Endothelial cell (in vitro differentiated cells): ENCODE measurements at regions not wholly inside any gene's neighbourhood (a gene's known extent, or its start where the extent isn't known, plus 50 kb on each side); places are given as distances from the start of the nearest gene placed in this dataset.

ENCODE experiments used
- DNase-seq: peaks from one replicate; pipeline ENCODE4 v3.0.0; 2021; ENCODE audit warnings: low spot score
- H3K27ac Mint-ChIP-seq: one replicate; pipeline ENCODE4 v1.8.0; 2021; ENCODE audit warnings: mixed read lengths, inconsistent platforms; ENCODE audit not compliant: unreplicated experiment
- H3K27me3 Mint-ChIP-seq: one replicate; pipeline ENCODE4 v1.8.0; 2021; ENCODE audit warnings: mild to moderate bottlenecking, moderate library complexity, mixed read lengths, inconsistent platforms; ENCODE audit not compliant: unreplicated experiment
- H3K36me3 Mint-ChIP-seq: one replicate; pipeline ENCODE4 v1.8.0; 2021; ENCODE audit warnings: mild to moderate bottlenecking, low read depth, mixed read lengths, inconsistent platforms; ENCODE audit not compliant: unreplicated experiment
- H3K4me1 Mint-ChIP-seq: one replicate; pipeline ENCODE4 v1.8.0; 2021; ENCODE audit warnings: mild to moderate bottlenecking, mixed read lengths, inconsistent platforms; ENCODE audit not compliant: unreplicated experiment
- H3K4me3 Mint-ChIP-seq: one replicate; pipeline ENCODE4 v1.8.0; 2021; ENCODE audit warnings: mild to moderate bottlenecking, mixed read lengths, inconsistent platforms; ENCODE audit not compliant: unreplicated experiment
- H3K9me3 Mint-ChIP-seq: one replicate; pipeline ENCODE4 v1.8.0; 2021; ENCODE audit warnings: mixed read lengths, inconsistent platforms; ENCODE audit not compliant: unreplicated experiment
- TF ChIP-seq, protein P1 (sequence below): fragments of 200-600 bp; sonication (generic); IDR thresholded peaks from one replicate; pipeline ENCODE4 v1.5.0; 2021; ENCODE audit warnings: antibody characterized with exemption; ENCODE audit not compliant: unreplicated experiment

DNA sequence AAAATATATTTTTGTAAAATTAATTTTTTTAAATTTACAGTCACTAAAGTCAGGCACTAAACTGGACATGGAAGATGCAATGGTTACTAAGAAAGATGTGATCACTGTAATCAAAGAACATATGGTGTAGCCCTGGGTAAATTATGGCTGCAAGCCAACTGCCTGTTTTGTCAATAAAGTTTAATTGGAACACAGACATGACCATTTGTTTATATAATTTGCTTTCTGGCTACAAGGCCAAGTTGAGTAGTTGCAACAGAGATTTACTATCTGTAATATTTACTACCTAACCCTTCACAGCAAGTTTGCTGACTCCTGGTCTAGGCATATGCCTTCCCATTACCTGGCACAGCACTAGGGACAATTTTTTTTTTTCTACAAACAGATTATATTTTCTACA, 448.9 kb downstream of the ADRA2A start:
- no peaks in the 10 kb centered on the region for H3K4me1 Mint-ChIP-seq
- no peaks in the 10 kb centered on the region for H3K36me3 Mint-ChIP-seq
- H3K27ac Mint-ChIP-seq, result no peak overlapping the region
- TF ChIP-seq, protein P1, sequence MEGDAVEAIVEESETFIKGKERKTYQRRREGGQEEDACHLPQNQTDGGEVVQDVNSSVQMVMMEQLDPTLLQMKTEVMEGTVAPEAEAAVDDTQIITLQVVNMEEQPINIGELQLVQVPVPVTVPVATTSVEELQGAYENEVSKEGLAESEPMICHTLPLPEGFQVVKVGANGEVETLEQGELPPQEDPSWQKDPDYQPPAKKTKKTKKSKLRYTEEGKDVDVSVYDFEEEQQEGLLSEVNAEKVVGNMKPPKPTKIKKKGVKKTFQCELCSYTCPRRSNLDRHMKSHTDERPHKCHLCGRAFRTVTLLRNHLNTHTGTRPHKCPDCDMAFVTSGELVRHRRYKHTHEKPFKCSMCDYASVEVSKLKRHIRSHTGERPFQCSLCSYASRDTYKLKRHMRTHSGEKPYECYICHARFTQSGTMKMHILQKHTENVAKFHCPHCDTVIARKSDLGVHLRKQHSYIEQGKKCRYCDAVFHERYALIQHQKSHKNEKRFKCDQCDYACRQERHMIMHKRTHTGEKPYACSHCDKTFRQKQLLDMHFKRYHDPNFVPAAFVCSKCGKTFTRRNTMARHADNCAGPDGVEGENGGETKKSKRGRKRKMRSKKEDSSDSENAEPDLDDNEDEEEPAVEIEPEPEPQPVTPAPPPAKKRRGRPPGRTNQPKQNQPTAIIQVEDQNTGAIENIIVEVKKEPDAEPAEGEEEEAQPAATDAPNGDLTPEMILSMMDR, result no peak
- H3K4me3 Mint-ChIP-seq, result no peak overlapping the region
- no peak for DNase-seq
- no peaks in the 10 kb centered on the region for H3K27me3 Mint-ChIP-seq
- H3K9me3 Mint-ChIP-seq, result no peaks in the 10 kb centered on the region

DNA sequence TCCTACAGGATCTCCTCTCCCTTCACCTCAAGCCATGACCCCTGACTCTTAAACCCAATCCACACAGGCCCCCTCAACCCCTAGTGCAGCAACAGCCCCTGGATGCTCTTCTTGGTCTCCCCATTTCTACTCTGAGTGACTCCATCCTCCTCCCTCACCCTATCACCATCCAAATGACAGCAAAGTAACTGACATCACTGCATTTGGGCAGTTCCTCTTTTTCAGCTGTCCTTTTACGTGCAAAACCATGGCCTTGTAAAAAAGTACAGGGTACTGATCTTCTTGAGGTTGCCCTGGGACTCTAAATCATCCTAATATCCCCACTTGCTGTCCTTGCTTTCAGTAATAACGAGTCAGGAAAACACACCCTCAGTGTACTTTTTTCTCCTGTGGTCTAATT, 454.9 kb downstream of the ADRA2A start:
- no peak overlapping the region for H3K27ac Mint-ChIP-seq
- H3K4me3 Mint-ChIP-seq, result no peak overlapping the region
- no peak for DNase-seq
- TF ChIP-seq, protein P1, result no peak
- no peaks in the 10 kb centered on the region for H3K27me3 Mint-ChIP-seq
- no peaks in the 10 kb centered on the region for H3K9me3 Mint-ChIP-seq
- no peaks in the 10 kb centered on the region for H3K36me3 Mint-ChIP-seq
- no peaks in the 10 kb centered on the region for H3K4me1 Mint-ChIP-seq

DNA sequence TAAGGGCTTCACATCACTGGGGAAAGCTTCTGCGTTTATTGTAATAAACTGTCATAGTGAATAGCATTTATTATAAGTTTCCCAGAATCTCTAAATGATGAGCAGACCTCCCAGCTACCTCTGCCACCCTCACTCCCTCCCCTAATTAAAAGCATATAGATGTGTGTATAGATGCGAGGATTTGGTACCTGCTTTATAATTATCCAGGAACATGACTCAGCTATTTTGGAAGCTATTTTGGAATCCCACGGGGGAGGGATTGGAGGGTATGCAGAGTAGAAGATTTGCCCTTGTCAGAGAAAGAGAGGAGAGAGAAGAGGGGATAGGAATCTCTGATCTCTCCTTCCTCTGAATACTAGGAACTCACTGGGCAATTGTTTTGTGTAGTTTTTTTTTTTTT, 455.3 kb downstream of the ADRA2A start:
- Mint-ChIP-seq H3K27me3 (no peaks in the 10 kb centered on the region), H3K4me1 (no peaks in the 10 kb centered on the region), H3K9me3 (no peaks in the 10 kb centered on the region), H3K27ac (no peak overlapping the region), H3K36me3 (no peaks in the 10 kb centered on the region), H3K4me3 (no peak overlapping the region)
- TF ChIP-seq, protein P1, result no peak
- DNase-seq, result no peak

DNA sequence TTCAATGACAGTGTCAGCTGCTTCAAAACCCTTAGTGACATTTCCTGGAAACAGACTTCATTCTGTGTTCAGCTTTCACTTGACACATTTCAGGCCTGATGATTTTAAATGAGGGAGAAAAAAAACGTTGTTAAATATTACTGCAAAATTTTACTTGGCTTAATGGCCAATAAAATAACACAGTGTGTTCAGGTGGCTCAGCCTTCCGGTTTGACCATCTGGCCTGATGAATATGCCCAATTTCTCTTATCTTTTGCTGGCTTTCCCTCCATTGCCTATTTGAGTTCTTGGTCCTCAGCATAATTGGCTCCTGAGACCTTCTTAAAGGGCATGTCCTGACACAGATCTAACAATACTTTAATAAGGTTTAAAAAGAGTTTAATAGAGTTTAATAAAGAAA, 462.4 kb downstream of the ADRA2A start:
- H3K27ac Mint-ChIP-seq, result no peak overlapping the region
- H3K36me3 Mint-ChIP-seq, result no peaks in the 10 kb centered on the region
- no peak overlapping the region for H3K4me3 Mint-ChIP-seq
- no peak for DNase-seq
- H3K27me3 Mint-ChIP-seq, result no peaks in the 10 kb centered on the region
- TF ChIP-seq, protein P1, result no peak
- no peaks in the 10 kb centered on the region for H3K9me3 Mint-ChIP-seq
- H3K4me1 Mint-ChIP-seq, result no peaks in the 10 kb centered on the region

DNA sequence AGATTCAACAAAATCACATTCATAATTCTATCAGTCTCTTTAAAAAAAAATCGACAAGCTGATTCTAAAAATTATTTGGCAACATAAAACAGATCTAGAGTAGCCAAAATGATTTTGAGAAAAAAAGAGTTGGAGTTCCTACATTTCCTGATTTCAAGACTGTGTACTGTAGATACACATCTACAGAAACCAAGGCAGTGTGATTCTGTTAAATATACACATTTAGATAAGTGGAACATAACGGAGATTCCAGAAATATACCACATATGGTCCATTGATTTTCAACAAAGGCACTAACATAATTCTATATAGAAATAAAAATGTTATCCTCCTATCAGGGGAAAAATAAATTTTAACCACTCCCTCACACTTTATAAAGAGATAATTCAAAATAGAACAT, 467.0 kb downstream of the ADRA2A start:
- no peak for DNase-seq
- Mint-ChIP-seq H3K27ac (no peak overlapping the region), H3K4me3 (no peak overlapping the region), H3K4me1 (no peaks in the 10 kb centered on the region), H3K9me3 (no peaks in the 10 kb centered on the region), H3K27me3 (no peaks in the 10 kb centered on the region), H3K36me3 (no peaks in the 10 kb centered on the region)
- TF ChIP-seq, protein P1, result no peak
